ENCODE measurements at regions not wholly inside any gene's neighbourhood (a gene's known extent, or its start where the extent isn't known, plus 50 kb on each side); places are given as distances from the start of the nearest gene placed in this dataset.

- Histone ChIP-seq H3K27me3 (ENCODE audit: low read depth) (no peaks in the 10 kb centered on the region), H3K27ac (replicated peaks) (peak overlapping the region; percentile 27), H3K4me3 (no peak overlapping the region), H3K4me1 (peaks cover 27% of the 10 kb centered on the region), H3K36me3 (no peaks in the 10 kb centered on the region), H3K9me3 (replicated peaks) (no peaks in the 10 kb centered on the region)
- intact Hi-C loops (cut with micrococcal nuclease): no loop called here
- no peak for DNase-seq
- TF ChIP-seq CTCF (IDR thresholded peaks at IDR 0.05; ENCODE audit: borderline replicate concordance): no peak
These were observed 434.4 kb upstream of the ZMIZ1 start for GRCh38 chr10:78634389-78634815.

DNA sequence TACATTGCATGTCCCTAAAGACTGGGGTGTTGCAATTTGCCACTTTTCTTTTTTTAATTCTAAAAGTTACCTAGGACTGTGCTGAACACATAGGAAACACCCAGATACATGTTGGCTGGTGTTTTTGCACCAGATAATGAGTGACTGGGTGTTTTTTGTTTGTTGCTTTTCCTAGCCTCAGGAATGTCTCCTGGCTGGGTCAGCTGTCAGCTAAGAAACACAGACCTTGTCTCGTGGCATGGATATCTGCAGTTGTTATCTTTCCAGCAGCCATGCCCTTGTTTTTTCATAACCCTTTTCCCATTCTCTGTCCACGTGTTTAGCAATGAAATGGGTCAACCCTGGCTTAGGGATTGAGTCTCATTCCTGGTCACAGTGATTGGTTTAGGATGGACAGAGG lies 433.9 kb upstream of the ZMIZ1 start:
- no peak for DNase-seq
- Histone ChIP-seq H3K4me1 (peaks cover 27% of the 10 kb centered on the region), H3K4me3 (no peak overlapping the region), H3K27ac (replicated peaks) (peak overlapping the region; percentile 27), H3K27me3 (ENCODE audit: low read depth) (no peaks in the 10 kb centered on the region), H3K36me3 (no peaks in the 10 kb centered on the region), H3K9me3 (replicated peaks) (no peaks in the 10 kb centered on the region)
- intact Hi-C loops (cut with micrococcal nuclease): no loop called here
- TF ChIP-seq CTCF (IDR thresholded peaks at IDR 0.05; ENCODE audit: borderline replicate concordance): no peak

DNA sequence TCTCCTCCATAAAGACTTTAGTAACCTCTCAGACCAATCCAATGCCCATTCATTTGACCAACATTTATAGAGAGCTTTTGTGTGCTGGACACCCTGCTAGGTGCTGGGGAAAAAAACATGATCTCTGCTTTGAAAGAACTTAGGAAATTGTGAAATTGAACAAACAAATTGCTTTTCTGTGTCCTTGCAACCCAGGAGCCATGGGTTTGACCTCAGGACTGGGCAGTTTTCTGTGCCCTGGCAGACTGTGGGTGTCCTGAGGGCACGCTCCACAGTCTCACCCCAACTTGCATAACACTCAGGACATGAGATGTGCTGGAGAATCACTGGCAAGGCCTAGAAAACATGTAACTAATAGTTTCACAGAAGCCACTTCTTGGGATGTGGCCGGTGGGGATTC lies 429.1 kb upstream of the ZMIZ1 start:
- Histone ChIP-seq H3K4me3 (no peak overlapping the region), H3K27me3 (ENCODE audit: low read depth) (no peaks in the 10 kb centered on the region), H3K4me1 (peaks cover 5% of the 10 kb centered on the region), H3K9me3 (replicated peaks) (peaks cover 2% of the 10 kb centered on the region), H3K27ac (replicated peaks) (no peak overlapping the region), H3K36me3 (no peaks in the 10 kb centered on the region)
- intact Hi-C loops (cut with micrococcal nuclease): no loop called here
- TF ChIP-seq CTCF (IDR thresholded peaks at IDR 0.05; ENCODE audit: borderline replicate concordance): no peak
- DNase-seq: no peak

DNA sequence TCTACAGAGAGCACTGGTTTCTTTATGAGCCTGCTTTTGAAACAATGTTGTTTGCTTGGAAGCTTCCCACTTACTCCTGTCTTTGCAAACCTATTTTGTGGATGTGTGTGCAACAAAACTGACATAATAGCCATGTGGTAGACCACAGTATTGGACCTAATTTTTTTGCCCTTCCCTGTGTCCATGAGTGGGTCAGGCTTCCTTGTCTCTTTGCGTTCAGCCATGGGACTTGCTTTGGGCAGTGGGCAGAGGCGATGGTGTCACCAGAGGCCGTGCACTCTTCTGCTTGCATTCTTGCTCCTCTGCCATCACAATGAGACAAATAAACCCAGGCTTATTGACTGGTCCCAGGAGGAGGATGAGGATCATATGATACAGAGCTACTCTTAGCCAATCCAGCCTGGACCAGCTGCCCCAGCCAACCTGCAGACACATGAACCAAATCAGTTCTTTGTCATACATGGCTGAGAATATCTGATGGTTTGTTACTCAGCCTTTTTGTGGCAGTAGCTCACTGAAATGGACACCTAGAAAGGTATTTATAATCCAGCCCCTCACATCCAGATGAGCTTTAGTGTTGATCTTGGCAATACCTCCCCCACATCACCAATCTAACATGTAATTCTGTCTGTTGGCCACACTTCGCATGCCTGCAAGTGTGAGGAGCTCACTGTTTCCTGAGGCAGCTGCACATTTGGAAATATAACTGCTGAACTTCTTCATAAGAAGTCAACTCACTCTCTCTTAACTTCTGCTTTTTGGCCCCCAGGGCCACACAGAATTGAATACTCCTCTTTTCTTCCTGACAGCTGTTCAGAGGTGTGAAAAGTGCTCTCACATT lies 427.8 kb upstream of the ZMIZ1 start:
- Histone ChIP-seq H3K4me1 (no peaks in the 10 kb centered on the region), H3K9me3 (replicated peaks) (peaks cover 5% of the 10 kb centered on the region), H3K4me3 (no peak overlapping the region), H3K36me3 (no peaks in the 10 kb centered on the region), H3K27ac (replicated peaks) (no peak overlapping the region), H3K27me3 (ENCODE audit: low read depth) (no peaks in the 10 kb centered on the region)
- intact Hi-C loops (cut with micrococcal nuclease): no loop called here
- peak; percentile 14 for TF ChIP-seq CTCF (IDR thresholded peaks at IDR 0.05; ENCODE audit: borderline replicate concordance)
- no peak for DNase-seq

DNA sequence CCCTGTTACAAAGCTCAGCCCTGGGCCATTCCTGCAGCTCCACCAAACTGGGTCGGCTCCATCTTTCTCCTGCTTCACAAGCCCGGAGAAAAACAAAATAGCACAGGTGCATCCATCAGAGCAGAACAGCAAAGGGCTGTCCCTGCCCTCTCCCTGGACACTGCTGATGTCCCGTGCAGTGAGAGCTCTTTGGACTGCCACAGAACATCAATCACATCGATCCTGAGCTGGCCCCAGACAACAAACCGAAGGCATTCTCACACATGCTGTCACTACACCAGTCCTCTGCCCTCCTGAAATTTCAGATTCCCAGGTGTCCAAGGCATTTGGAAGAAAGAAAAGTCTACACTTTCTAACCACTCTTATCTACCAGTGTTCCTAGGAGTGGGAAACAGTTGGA lies 427.1 kb upstream of the ZMIZ1 start:
- Histone ChIP-seq H3K4me1 (no peaks in the 10 kb centered on the region), H3K4me3 (no peak overlapping the region), H3K27ac (replicated peaks) (peak overlapping the region; percentile 16), H3K27me3 (ENCODE audit: low read depth) (no peaks in the 10 kb centered on the region), H3K9me3 (replicated peaks) (peaks cover 5% of the 10 kb centered on the region), H3K36me3 (no peaks in the 10 kb centered on the region)
- no peak for TF ChIP-seq CTCF (IDR thresholded peaks at IDR 0.05; ENCODE audit: borderline replicate concordance)
- intact Hi-C loops (cut with micrococcal nuclease): no loop called here
- DNase-seq: no peak
